Mammary epithelial cell (primary cell): ENCODE measurements at regions not wholly inside any gene's neighbourhood (a gene's known extent, or its start where the extent isn't known, plus 50 kb on each side); places are given as distances from the start of the nearest gene placed in this dataset.

Source experiments
- CTCF ChIP-seq, 2 donors: IDR thresholded peaks in 1 of 2; conservative IDR thresholded peaks in 1 of 2; 2 replicates each; pipeline ENCODE4 v1.5.1; 2011 to 2012; ENCODE audit warnings: inconsistent platforms in 2 of 2, low read length in 2 of 2, mild to moderate bottlenecking in 2 of 2, control low read depth in 1 of 2, low read depth in 1 of 2; ENCODE audit not compliant: insufficient read depth in 1 of 2; ENCODE audit errors: extremely low read depth in 1 of 2
- EZH2 ChIP-seq: IDR thresholded peaks from 2 replicates; pipeline ENCODE4 v1.6.1; 2012; ENCODE audit warnings: low read length, inconsistent platforms, borderline replicate concordance

- TF ChIP-seq CTCF (conservative IDR thresholded peaks at IDR 0.05 in 1 of 2, IDR thresholded peaks at IDR 0.05 in 1 of 2; ENCODE audit: extremely low read depth in 1 of 2, insufficient read depth in 1 of 2, low read depth in 1 of 2, low read length in 2 of 2) (no peak), EZH2 (no peak)
Observed at GRCh38 chr5:74164725-74165235, 475.7 kb downstream of the ENC1 start.
